GM19240 (cell line): ENCODE measurements at regions not wholly inside any gene's neighbourhood (a gene's known extent, or its start where the extent isn't known, plus 50 kb on each side); places are given as distances from the start of the nearest gene placed in this dataset.
"Not testable (repeated sequence)": the region's sequence is repeated elsewhere in the genome, so short reads cannot be mapped to it uniquely, and the experiment has no call there.

ENCODE experiments used
- DNase-seq: peaks from one replicate; pipeline ENCODE4 v3.0.0; 2011; ENCODE audit warnings: low spot score; ENCODE audit not compliant: insufficient read length

DNA sequence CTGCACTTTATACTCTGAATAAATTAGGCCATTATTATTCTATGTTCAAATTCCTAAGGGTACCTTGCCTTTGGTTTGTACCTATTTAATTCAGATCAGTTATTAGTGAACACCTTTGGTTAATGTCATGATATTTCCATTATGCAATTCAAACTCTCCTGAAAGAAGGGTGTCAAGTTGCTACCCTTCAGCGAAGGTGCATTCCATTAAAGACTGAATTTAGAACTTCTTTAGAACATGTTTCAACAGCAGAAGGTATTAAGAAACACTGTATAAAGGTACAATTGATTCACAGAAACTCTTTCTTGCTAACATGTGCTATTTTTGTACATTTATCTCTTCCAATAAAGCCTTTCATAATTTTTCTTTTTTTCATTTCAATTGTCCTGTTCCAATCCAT is 1545.4 kb upstream of the PCDH10 start:
- DNase-seq = no peak

DNA sequence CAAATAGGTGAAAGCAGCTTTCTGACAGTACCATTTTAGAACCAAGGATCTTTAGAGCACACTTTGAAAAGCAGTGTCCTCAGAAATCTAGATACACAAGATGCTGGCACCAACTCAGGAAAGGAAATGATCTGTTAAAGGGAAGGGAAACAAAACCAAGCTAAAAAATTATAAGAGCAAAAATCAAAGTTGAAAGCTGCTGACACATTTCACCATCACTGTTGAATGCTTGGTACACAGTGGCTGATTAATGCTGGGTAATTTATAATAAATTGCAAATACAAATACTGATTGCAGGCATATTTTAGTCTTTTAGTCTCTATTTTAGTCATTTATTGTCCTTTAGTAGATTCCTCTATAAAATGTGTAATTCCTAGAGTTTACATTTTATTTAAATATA is 1540.1 kb upstream of the PCDH10 start:
- no peak for DNase-seq

DNA sequence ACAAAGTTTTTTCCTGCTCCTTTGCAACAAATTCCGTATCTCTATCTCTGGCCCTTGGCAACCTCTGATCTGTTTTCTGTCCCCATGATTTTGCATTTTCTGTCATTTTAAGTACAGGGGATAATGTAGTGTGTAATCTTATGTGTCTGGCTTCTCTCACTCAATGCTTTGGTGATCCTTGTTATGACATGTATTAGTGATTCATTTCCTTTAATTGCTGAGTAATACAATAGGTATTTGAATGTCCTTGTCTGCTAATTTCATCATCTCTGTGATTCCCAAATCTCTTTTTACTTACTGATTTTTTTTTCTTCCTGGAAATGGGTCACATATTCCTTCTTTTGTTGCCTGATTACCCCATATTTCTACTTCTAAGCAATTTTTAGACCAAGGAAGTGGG is 1538.6 kb upstream of the PCDH10 start:
- DNase-seq = not testable (repeated sequence)

DNA sequence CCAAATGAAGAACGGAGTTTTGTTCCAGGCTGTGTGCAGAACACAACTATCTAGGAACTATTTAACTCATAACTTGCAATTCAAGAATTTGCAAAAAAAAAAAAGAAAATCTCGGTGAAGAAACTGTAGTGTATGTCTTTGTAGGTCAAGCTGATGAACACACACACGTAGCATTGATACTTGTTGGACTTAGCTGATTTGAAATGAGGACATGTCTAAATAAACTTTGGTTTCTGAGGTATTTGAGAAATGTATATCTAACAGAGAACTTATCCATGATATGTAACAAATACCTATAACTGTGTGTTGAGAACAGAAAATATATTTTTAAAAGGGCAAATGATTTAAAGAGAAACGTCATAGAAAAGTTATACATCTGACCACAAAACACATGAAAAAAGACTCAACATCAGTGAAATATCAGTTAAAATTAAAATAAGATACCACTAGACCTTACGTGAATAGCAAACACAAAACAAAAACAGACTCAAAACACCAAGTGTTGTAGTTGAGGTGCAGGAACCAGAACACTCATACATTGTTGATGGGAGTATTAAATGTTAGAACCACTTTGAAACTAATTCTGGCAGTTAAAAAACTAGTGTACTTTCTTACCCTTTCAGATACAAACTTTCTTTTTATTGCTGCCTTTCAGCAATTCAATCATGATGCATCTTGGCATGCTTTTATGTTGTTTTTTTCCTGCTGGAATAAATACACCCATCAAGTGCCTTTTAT is 1535.8 kb upstream of the PCDH10 start:
- no peak for DNase-seq

DNA sequence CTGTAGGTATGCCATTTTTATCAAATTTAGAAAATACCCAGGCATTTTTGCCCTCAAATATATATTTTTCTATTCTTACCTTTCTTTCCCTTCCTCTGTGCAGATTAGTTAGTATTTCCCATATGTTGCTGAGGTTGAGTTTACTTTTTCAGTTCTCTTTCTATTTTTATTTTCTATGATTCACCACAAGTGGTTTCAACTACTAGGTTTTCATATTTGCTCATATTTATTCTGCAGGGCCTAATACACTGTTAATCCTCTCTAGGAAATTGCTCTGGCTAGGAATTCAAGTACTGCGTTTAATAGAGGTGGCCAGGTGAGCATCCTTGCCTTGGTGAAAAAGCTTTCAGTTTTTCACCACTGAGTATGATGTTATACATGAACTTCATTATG is 1535.3 kb upstream of the PCDH10 start:
- no peak for DNase-seq

DNA sequence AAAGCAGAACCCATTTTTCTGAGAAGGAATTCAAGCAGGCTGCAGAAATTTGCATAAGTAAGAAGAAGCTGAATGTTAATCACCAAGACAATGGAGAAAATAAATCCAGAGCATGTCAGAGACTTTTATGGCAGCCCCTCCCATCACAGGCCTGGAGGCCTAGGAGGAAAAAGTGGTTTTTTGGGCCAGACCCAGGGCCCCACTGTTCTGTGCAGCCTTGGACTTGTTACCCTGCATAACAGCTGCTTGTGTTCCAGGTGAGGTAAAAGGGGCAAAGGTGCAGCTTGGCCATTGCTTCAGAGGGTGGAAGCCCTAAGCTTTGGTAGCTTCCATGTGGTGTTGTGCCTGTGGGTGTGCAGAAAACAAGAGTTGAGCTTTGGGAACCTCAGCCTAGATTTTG is 1516.2 kb upstream of the PCDH10 start:
- DNase-seq = no peak

DNA sequence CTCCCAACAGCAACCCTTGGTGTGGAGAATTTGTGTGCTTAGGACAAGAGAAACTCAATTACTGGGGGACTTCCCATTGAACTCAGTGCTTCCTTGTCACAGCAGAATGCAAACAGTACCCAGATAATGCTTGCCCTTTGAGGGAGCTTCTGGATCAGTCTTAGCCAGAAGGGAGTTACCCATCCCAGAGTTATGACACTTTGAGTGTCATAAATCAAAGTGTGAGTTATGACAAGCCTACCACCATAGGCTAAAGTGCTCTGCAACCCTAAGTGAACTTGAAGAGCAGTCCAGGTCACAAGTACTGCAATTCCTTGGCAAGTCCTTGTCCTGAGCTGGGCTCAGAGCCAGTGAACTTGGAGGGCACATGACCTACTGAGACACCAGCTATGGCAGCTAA is 1513.9 kb upstream of the PCDH10 start:
- DNase-seq = no peak

DNA sequence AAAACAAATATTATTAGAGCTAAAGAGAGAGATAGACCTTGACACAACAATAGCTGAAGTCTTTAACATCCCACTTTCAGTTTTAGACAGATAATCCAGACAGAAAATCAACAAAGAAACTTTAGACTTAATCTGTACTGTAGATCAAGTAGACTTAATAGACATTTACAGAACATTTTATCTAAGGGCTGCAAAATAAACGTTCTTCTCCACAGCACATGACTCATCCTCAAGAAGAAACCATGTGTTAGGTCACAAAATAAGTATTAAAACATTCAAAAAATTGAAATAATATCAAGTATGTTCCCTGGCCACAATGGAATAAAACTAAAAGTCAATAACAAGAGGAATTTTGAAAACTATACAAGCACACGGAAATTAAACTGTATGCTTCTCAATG is 1510.3 kb upstream of the PCDH10 start:
- no peak for DNase-seq

DNA sequence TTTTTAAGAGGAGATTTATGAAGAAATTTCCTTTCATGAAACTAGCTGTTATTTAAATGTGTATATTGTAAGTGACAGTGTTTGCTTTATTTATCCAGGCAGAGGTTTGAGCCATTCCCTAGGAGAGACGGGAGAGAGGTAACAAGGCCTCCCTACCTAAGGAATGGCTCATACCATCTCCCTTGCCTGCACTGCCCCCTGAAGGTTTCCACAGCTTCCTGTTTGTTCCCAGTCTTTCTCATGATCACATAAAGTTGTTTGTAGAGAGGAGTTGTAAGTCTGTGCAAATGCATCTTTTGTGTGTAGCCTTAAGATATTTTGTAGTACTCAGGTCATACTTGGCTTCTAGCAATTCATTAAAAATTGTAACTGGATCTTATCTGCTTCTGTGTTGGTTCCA is 1504.5 kb upstream of the PCDH10 start:
- DNase-seq = no peak

DNA sequence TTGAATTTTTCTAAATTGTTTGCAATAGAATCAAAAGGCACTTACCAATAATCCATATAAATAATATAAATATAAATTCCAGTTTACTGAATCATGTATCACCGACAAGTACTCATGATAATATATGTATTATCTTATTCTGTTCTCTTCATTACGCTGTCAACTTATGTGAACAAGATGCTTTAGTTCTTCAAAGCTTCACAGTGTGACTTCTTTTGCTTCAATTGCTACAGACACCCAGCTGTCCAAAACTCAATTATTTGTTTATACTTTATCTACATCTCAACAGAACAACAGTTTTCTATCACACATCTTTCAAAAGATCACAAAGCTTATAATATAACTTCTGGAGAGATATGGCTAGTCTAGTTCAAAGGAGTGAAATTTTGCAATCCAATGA is 1499.9 kb upstream of the PCDH10 start:
- DNase-seq = no peak

DNA sequence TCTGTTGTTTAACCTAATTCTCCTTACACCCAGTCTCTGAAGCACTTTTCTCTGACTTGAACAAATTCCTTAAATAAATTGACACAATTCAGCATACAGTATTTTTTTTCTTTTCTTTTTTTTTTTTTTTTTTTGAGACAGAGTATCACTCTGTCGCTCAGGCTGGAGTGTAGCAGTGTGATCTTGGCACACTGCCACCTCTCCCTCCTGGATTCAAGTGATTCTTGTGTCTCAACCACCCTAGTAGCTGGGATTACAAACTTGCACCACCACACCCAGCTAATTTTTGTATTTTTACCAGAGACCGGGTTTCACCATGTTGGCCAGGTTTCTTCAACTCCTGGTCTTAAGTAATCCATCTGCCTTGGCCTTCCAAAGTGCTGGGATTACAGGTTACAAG is 1498.1 kb upstream of the PCDH10 start:
- no peak for DNase-seq

DNA sequence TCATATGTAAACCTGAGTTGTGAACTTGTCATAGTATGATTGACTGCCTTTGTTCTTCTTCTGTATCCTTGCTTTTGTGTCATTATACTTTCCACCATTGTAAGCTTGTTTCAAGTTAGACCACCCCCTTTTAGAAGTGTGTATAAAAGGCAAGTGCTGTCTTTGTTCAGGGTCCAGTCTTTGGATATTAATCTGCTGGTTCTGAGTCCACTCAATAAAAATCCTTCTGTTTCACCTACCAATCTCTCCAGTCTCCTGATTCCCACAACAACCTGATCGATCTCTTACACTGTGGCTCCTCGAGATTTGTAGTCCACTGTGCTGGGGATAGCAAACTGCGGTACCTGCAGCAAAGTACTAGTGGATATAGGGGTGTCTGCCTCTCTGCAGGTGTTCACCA is 1465.8 kb upstream of the PCDH10 start:
- not testable (repeated sequence) for DNase-seq

DNA sequence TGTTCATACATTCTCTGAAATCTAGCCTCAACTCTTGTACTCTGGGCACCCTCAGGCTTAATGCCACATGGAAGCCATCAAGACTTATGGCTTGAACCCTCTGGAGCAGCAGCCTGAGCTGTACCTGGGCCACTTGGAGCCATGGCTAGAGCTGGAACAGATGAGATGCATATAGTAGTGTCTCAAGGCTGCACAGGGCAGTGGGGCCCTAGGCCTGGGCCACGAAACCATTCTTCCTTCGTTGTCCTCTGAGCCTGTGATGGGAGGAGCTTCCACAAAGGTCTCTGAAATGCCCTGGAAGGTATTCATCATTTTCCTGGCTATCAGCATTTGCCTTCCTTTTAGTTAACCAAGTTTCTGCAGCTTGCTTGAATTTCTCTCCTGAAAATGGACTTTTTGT is 1427.2 kb upstream of the PCDH10 start:
- no peak for DNase-seq

DNA sequence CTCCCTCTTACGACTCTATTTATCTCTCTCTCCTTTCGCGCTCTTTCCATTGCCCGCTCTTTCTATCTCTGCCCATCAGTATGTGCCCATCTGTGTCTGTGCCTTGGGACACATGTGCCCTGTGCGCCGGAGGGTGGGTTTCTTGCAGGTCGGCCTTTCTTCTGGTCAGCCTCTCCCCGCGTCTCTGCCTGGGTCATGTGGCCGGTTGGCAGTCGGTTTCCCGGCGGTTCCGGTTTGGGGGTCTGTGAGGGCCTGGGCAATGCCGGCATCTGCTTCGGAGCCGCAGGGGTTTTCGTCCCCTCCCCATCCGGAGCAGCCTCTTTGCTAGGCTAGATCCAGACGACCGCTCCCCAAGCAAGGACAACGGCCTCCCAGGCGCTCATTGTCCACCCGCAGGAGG is 1426.0 kb upstream of the PCDH10 start:
- DNase-seq = not testable (repeated sequence)

DNA sequence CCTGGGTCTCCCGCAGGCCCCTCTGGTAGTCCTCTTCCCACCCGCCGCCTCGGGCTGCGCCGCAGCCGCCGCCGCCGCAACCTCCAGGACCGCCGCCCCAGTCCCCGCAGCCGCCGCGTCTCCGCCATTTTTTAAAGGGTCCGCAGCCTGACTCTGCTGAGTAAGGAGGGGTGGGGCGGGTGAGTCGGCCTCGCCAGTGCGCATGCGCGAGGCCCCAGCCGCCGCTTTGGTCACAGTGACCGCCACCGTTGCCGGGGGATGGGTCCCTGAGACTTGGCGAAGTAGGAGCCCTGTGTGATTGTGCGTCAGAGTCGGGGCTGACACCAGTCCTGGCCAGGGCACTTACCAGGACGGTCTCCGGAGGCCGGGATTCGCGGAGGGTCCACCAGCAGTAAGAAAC is 1424.2 kb upstream of the PCDH10 start:
- DNase-seq = not testable (repeated sequence)

DNA sequence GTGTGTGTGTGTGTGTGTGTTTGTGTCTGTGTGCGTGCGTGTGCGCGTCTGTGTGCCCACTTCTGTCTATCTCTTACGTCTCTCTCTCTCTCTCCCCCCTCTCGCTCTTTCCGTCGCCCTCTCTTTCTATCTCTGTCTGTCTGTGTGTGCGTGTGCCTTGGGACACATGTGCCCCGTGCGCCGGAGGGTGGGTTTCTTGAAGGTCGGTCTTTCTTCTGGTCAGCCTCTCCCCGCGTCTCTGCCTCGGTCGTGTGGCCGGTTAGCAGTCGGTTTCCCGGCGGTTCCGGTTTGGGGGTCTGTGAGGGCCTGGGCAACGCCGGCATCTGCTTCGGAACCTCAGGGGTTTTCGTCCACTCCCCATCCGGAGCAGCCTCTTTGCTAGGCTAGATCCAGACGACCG is 1423.6 kb upstream of the PCDH10 start:
- not testable (repeated sequence) for DNase-seq

DNA sequence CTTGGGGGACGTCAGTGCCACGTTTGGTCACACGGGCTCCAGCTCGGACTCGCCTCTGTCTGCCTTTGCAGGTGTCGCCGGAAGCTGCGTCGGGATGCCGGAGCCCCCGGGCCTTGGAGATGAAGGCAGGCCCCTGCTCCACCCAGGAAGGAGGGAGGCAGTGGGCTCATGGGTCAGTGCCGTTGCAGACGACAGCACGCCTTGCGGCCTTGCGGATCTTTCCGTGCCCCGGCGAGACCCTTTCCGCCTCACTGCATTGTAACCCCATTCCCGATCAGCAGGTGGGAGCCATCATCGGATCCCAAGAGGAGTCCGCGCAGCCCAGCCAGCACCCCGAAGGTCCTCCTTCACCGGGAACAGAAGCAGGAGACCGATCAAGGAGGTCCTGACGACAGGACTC is 1422.2 kb upstream of the PCDH10 start:
- not testable (repeated sequence) for DNase-seq

DNA sequence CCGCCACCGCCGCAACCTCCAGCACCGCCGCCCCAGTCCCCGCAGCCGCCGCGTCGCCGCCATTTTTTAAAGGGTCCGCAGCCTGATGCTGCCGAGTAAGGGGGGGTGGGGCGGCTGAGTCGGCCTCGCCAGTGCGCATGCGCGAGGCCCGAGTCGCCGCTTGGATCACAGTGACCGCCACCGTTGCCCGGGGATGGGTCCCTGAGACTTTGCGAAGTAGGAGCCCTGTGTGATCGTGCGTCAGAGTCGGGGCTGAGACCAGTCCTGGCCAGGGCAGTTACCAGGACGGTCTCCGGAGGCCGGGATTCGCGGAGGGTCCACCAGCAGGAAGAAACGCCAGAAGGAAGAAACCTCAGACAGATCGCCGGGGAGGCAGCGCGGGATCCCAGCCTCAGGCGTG is 1421.7 kb upstream of the PCDH10 start:
- not testable (repeated sequence) for DNase-seq

DNA sequence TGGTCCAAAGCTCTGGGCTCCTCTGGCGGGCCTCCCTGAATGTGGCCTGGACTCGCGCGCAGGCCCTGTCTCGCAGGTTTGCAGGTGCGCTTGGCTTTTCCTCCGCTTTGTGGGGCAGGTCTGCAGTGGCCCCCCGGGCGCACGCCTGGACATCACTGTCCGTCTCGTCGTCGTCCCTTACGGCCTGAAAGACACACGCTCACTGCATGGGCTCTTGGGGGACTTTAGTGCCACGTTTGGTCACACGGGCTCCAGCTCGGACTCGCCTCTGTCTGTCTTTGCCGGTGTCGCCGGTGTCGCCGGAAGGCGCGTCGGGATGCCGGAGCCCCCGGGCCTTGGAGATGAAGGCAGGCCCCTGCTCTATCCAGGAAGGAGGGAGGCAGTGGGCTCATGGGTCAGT is 1419.9 kb upstream of the PCDH10 start:
- DNase-seq = not testable (repeated sequence)

DNA sequence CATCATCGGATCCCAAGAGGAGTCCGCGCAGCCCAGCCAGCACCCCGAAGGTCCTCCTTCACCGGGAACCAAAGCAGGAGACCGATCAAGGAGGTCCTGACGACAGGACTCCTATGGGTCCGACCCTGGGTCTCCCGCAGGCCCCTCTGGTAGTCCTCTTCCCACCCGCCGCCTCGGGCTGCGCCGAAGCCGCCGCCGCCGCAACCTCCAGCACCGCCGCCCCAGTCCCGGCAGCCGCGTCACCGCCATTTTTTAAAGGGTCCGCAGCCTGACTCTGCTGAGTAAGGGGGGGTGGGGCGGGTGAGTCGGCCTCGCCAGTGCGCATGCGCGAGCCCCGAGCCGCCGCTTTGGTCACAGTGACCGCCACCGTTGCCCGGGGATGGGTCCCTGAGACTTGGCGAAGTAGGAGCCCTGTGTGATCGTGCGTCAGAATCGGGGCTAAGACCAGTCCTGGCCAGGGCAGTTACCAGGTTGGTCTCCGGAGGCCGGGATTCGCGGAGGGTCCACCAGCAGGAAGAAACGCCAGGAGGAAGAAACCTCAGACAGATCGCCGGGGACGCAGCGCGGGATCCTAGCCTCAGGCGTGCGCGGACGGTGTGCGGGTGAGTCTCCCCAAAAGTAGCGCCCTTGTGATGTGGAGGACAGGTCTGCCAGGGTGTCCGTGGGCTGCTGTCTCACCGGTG is 1419.2 kb upstream of the PCDH10 start:
- DNase-seq = not testable (repeated sequence)

DNA sequence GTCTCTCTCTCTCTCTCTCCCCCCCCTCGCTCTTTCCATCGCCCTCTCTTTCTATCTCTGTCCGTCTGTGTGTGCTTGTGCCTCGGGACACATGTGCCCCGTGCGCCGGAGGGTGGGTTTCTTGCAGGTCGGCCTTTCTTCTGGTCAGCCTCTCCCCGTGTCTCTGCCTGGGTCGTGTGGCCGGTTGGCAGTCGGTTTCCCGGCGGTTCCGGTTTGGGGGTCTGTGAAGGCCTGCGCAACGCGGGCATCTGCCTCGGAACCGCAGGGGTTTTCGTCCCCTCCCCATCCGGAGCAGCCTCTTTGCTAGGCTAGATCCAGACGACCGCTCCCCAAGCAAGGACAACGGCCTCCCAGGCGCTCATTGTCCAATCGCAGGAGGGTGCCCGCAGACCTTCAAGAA is 1418.5 kb upstream of the PCDH10 start:
- not testable (repeated sequence) for DNase-seq

DNA sequence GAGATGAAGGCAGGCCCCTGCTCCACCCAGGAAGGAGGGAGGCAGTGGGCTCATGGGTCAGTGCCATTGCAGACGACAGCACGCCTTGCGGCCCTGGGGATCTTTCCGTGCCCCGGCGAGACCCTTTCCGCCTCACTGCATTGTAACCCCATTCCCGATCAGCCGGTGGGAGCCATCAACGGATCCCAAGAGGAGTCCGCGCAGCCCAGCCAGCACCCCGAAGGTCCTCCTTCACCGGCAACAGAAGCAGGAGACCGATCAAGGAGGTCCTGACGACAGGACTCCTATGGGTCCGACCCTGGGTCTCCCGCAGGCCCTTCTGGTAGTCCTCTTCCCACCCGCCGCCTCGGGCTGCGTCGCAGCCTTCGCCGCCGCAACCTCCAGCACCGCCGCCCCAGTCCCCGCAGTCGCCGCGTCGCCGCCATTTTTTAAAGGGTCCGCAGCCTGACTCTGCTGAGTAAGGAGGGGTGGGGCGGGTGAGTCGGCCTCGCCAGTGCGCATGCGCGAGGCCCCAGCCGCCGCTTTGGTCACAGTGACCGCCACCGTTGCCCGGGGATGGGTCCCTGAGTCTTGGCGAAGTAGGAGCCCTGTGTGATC is 1417.0 kb upstream of the PCDH10 start:
- not testable (repeated sequence) for DNase-seq

DNA sequence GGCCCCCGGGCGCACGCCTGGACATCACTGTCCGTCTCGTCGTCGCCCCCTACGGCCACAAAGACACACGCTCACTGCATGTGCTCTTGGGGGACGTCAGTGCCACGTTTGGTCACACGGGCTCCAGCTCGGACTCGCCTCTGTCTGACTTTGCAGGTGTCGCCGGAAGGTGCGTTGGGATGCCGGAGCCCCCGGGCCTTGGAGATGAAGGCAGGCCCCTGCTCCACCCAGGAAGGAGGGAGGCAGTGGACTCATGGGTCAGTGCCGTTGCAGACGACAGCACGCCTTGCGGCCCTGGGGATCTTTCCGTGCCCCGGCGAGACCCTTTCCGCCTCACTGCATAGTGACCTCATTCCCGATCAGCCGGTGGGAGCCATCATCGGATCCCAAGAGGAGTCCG is 1414.8 kb upstream of the PCDH10 start:
- DNase-seq = not testable (repeated sequence)
